GM19328 (cell line): ENCODE measurements at regions not wholly inside any gene's neighbourhood (a gene's known extent, or its start where the extent isn't known, plus 50 kb on each side); places are given as distances from the start of the nearest gene placed in this dataset.
"Not testable (repeated sequence)": the region's sequence is repeated elsewhere in the genome, so short reads cannot be mapped to it uniquely, and the experiment has no call there.

ENCODE experiments used
- ATAC-seq: cut with Tn5 transposase; IDR thresholded peaks from one replicate; pipeline ENCODE4 v1.9.1; 2021; ENCODE audit warnings: mild to moderate bottlenecking, moderate library complexity; ENCODE audit not compliant: unreplicated experiment

DNA sequence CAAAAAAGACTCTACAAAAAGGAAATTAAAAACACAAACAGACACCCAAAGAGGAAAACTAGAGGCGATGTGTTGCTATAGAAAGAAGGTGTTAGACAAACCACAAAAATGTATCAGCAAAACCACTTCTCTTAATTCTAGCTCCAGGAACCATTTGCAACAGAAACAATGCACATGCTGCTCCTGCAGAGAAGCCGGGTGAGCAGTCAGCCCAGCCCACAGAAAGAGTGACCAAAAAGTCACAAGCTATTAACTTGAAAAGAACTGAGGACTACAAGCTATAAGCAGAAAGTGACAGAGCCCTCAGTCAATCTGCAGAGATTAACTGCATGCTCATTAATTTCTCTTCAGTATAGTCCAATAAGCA lies 96.2 kb upstream of the KLHL13 start:
- peak; percentile 56 for ATAC-seq

DNA sequence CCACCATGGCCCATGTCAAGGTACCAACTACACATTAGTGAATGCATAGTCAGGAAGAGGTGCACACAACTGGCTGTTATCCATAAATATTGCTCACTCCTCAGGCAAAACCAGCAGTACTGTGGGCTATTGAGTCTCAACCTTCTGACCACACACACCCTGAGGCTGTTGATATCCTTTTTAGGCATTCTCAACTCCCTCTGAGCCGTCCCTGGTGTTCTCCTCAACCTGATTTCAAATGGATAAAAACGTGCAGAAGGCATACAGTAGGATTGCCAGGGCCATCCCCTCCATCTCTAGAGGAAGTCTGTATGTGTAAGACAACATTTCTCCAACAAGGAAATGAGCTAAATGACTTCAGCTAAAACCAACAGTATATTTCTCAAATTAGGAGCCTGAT lies 98.7 kb upstream of the KLHL13 start:
- ATAC-seq, result no peak

DNA sequence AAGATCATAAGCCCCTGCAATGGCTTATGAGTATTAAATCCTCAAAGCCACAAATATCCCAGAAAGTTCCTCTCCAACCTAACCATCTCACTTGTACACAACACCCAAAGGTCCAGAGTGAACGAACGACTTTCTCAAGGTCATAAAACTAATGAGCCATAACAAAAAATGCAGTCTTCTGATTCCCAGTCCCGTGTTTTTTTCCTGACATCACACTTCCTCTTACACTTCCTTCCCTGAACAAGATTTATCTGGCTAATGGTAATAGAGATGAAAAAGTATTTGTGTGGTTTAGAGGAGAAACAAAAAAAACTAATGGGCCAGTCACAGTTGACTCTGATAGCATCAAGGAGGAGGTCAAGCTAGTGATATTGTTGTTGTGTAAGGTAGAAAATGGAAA lies 99.5 kb upstream of the KLHL13 start:
- no peak for ATAC-seq

DNA sequence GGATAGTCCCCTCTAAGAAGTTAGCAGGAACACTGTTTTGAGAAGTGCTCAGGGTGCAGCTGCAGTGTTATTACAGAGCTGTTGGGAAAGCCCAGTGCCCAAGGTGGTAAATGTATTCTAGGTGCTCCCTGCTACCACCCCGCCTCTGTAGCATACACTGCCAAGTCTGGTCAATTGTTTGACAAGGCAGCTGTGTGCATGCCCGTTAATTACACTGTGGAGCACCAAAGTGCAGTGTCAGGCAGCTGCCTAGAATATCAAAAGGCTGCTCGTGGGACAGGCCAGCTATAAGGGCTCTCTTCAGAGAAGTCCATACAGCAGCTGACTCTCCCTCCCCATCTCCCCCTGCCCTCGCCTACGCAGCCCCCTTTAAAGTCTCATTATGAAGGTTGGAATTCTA lies 99.9 kb upstream of the KLHL13 start:
- ATAC-seq, result no peak

DNA sequence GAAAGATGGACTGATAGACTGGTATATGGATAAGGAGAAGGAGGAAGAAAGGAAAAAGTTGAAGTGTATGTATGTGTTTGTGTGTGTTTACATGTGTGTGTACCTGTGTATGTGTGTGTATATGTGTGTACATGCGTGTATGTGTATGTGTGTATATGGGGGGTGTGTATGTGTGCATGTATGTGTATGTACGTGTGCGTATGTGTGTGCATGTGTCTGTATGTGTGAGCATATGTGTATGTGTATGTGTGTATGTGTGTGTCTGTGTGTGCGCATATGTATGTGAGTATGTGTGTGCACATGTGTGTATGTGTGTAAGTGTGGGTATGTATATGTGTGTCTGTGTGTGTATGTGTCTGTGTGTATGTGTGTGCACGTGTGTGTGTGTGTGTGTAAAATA lies 101.5 kb upstream of the KLHL13 start:
- no peak for ATAC-seq

DNA sequence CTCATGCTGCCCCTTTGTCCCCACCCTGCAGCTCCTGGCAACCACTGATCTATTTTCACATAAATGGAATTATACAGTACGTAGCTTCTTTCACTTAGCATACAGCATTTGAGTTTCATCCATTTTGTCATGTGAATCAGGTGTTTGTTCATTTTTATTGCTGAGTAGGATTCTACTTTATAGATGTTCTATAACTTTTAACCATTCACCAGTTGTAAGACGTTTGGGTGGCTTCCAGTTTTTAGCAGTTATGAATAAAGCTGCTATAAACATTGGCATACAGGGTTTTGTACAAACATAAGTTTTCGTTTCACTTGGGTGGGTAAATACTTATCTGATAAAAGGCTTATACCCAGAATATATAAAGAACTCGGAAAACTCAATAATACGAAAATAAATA lies 102.3 kb upstream of the KLHL13 start:
- ATAC-seq, result no peak

DNA sequence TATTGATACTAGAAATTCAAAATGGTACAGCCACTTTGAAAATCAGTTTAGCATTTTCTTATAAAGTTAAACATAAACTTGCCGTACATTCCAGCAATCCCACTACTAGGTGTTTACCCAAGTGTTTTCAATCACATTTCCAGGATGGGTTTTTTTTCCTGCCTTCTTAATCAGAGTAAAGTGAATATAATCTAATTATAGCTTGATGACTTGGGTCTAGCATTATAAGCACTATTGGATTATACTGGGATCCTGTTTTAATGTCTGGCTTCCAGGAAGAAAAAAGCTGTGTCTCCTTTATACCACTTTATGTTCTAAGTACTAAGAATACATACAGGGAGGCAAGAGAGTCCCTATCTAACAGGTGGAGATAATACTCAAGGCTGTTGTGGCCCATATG lies 103.3 kb upstream of the KLHL13 start:
- ATAC-seq, result no peak

DNA sequence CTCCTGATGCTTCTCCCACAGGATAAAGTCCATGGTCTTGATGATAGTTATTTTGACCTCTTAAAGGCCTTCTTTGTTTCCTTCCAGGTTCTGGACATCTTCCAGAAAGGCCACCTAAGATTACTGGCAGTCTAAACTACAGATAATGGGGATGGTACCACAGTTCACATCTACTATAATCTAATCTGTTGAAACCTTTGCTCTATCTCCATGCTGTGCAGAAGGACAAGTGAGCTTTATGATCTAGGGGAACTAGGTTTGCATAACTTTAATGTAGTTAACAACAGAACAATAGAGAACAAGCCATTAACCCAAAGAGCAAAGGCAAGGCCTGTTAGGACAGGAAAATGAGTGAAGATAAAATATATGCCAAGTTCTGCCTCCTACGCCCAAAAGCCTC lies 103.9 kb upstream of the KLHL13 start:
- no peak for ATAC-seq

DNA sequence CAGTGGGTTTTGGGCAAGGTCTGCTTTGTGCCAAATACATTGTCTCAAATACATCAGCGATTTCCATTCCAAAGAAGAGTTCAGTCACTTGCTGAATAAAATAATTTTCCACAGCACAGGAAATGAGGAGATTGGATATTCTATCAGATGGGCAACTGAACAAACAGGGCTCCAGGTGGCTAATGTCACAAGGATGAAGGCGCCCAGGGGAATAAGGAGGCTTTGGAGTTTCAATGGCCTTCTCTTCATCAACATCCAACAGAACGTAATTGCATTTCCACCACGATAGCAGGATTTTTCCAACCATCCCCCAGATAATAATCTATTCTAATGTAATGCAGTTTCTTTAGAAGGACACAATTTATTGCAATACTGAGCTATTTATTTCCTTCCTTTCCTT lies 104.7 kb upstream of the KLHL13 start:
- no peak for ATAC-seq

DNA sequence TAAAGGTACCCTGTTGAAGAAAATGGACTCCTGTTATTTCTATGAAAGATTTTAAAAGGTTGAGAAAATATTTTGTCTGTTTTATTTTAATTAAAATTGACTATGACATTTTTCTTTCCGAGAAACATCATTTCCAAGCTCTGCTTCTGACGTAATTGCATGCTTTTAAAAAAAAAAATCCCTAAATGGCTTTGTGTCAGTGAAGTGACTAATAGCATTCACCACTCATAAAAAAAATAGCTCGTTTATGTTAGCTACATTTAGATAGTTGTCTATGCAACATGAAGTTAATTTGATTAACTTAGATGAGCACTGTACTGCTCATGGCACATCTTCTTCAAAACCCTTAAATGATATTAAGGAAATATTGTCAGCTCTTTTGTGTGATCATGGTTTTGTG lies 105.1 kb upstream of the KLHL13 start:
- ATAC-seq, result no peak

DNA sequence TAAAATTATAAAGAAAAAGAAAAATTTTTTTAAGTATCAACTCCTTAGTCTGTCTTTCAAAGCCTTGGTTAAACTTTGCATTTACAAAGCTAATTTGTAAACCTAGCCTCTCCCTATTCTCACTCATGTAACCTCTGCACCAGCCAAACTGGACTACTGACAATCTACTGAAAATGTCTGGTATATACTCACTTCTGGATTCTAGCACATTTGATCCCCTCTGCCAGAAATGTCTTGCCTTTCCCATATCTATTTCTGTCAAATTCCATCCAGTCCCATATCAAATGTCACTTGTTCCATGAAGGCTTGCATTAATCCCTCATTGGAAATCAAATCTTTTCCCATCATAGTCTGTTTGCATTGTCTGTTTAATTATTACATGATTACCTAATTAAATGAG lies 105.8 kb upstream of the KLHL13 start:
- no peak for ATAC-seq

DNA sequence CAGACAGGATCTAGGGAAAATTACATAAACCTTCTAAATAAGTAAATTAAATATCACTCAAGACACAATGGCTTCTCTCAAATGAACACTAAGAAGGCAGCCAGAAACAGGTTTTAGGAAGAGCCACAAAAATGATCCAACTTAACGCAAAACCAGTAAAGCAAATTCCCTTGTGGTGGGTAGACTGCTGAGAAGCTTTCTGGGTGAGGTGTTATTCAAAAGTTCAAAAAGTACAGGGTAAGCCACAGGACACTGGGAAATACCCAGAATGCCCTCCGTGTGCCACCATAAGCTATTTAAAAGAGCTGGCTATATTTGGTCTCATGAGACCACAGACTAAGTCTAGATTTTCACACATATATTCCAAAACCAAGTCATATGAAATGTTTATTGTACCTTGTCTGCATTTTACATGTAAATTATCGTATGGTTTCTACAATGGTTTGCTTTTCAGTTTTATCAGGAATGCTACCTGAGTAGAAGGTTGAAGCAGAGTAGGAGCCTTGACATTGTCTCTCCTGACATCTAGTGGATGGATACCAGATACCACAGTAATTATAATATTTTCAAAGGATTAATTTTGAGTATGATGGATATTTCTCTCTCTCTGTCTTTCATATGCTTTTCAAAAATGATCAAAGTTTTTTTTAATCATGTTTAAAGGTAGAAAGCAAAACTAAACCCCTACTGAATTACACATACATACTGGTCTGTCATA lies 109.3 kb upstream of the KLHL13 start:
- peak; percentile 68 for ATAC-seq

DNA sequence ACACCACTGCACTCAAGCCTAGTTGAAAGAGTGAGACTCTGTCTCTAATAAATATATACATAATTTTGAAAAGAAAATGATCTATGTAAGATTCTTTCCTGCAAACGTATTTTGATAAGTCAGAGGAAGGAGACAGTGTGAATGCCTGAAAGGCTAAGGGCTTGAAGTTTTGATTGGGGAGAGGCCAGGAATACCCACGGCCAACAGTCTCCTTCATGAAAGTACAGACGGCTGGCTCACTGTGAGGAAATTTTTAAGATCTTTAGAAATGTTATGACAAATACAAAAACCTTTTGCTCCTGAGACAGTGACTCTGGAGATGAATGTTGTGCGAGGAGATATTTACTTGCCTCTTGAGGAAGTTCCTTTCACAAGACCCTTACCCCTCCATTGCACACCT lies 111.4 kb upstream of the KLHL13 start:
- ATAC-seq, result no peak

DNA sequence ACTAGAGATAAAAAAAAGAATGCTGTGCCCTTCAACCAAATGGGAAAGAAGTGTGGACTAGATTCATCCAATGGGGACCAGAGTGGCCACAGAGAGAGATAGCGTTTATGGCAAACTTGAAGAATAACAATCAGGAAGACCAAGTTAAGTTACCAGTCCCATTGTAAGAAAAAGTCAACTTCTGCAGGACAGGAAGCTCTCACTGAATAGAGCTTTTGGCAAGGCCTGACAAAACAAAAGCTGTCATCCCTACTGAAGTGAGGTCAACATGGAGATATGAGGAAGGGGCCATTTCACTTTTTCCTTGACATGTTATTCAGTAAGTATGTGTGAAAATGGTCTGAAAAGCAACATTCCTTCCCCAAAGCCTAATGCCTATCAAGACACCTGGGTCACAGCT lies 111.8 kb upstream of the KLHL13 start:
- ATAC-seq, result no peak

DNA sequence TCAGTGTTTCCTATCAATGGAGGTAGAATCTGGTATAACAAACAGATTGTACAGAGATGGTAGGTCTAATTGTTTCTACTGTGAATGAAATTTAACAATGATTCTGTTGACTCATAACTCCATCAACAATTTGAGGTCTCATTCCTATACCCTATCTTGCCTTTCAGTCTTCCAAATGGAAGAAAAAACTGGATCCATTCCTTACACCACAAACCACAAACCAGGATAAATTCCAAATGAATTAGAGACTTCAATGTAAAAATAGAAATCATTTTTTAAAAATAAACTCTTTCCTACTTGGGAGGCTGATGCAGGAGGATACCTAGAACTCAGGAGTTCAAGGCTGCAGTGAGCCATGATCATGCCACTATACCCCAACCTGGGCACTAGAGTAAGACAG lies 114.4 kb upstream of the WDR44 start:
- ATAC-seq, result no peak

DNA sequence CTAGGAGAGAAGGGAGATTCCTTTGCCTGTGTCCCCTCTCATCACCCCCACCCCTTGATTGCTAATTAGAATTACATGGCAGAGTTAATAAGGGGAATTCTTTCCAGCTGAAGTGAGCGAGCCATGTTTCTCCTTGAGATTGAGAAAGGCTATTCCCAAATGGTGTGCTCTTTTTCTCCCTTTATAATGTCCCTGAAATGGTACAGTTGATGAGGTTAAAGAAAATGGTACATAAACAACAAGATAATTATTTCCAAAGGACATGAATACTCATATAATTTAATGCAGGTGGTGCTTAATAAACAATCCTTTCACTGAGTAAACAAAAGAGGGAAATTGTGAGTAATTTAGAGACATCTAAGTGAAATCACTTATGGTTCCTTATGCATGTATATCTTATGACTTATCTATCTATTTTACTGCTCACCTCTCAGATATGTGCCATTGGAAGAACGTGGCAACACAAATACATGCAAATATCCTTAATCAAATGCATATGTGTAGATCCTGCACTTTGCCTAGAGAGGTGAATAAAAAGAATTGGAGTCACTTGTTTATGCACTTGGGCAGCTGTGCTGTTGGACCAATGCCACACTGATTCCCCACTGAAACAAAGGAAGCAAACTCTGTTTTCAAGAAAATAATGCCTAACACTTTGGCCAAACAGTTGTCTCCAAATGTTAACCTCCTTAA lies 106.6 kb upstream of the WDR44 start:
- ATAC-seq, result no peak

DNA sequence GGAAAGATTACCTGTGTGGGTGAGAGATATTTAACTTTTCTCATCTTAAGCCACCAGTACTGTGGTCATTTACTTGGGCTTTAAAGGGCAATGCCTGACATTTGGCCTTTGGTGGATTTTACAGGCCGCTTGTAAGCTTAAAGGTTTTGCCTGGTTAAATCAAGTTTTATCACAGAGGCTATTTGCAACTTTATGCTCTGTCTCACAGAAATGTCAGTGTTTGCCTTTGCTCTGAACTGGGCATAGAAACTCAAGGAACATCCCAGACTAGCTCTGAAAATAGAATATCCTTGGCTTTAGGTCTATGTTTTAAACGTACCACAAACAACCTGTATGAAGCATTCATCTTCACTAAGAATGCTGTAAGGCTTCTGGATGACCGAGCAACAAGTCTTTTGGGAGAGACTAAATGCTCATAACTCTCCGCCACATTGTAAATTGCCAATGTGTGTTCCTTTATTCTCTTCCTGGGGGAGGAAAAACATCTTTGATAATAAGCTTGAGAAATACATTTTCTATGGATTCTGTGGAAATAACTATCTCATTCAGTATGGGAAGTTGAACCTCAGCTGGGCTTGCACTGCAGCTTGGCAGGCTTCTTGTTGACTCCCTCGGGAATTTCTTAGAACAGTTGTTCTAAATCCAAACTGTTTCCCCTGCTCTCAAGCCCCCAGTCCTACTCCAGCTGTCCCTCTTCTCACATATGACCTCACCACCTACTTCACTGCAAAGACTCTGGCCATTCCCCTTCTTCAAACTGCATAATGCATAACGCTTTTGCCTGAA lies 105.8 kb upstream of the WDR44 start:
- no peak for ATAC-seq

DNA sequence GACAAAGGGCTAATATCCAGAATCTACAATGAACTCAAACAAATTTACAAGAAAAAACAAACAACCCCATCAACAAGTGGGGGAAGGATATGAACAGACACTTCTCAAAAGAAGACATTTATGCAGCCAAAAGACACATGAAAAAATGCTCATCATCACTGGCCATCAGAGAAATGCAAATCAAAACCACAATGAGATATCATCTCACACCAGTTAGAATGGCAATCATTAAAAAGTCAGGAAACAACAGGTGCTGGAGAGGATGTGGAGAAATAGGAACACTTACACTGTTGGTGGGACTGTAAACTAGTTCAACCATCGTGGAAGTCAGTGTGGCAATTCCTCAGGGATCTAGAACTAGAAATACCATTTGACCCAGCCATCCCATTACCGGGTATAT lies 98.9 kb upstream of the WDR44 start:
- not testable (repeated sequence) for ATAC-seq

DNA sequence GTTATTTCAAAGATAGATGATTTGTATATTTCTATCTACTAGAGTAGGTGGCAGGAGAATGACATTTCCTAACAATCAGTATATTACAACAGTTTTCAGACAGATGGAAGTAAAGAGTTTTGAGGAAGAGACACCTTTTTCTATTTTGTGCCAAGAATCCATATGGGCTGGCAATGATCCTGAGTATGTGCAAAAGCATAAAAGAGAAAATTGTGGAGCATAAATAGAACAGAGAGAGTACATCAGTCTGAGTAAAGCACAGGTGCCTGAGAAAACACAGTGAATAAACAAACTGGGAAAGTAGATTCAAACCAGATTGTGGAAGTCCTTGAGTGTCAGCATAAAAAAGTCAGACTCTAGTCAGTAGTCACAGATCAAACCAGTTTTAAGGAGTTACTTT lies 96.8 kb upstream of the WDR44 start:
- no peak for ATAC-seq

DNA sequence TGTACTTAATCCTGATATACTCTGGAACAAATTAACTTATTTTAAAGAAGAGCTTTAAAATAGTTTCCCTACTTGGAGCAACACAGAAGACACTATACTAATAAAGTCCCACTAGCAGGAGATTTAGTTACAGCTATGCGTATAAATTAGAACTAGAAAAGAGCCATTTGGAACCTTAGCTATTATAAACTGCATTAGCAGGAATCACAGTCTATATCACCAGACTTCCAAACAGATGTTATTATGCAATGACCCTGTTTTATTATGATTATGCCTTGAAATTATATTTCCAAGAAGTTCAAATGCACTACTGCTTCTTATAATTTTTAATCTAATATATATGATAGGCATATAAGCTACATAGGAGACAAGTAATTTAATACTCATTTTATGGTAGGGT lies 95.5 kb upstream of the WDR44 start:
- ATAC-seq, result no peak

DNA sequence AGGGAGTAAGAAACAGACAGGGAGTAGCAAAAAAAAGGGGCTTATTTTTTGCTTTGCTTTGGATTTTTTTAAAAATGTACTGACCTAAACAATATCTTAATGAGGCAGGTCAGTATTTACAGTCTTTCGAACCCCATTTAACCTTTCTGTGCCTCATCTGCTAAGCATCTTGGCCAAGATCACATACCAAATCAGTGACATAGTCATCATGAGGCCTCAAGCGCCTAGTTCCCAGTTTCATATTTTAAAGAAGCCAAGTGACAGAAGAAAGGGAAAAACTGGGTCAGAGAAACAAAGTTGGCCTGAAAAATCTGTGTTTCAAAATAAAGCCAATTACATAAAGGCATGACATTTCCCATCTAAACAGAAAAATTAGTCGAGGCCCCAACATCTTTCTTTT lies 94.6 kb upstream of the WDR44 start:
- no peak for ATAC-seq

DNA sequence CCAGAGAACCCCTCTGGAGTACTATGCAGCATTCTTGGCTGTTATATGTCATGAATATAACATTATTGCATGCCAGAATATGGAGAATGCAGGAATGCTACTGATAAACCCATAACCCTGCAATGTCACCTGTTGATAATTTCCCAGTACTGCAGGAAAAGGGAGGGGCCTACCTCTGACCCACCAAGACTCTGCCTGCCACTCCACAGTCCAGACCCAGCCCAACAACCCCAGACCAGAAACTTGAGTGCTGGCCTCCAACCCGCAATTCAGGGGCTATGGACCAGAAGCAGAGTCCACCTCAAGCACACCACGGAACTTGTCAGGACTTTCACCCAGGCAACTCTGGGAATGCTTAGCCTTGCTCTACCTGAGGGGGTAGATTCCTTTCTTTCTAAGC lies 92.9 kb upstream of the WDR44 start:
- ATAC-seq, result no peak
